ENCODE measurements at regions not wholly inside any gene's neighbourhood (a gene's known extent, or its start where the extent isn't known, plus 50 kb on each side); places are given as distances from the start of the nearest gene placed in this dataset.
A peak's percentile ranks its signal among the peaks of the same experiment; 100 is the strongest.

DNA sequence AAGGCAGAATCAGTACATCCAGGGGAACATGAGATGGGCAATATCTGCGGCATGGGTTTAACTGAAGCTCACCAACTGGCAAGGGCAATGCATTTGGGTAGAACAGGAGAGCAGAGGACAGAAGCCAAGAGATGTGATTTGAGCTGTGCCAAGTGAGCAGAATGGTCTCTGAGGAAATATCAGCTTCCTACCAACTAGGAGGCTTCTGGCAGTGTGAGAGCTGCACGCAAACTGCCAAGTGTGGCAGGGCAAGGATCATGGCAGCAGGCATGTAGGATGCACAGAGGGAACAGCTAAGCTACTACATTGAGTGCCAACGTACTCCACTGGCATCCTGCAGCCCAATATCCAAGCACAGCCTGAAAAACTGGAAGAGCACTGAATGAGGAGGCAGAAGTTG is 1036.5 kb downstream of the TUSC7 start:
- DNase-seq, result no peak

DNA sequence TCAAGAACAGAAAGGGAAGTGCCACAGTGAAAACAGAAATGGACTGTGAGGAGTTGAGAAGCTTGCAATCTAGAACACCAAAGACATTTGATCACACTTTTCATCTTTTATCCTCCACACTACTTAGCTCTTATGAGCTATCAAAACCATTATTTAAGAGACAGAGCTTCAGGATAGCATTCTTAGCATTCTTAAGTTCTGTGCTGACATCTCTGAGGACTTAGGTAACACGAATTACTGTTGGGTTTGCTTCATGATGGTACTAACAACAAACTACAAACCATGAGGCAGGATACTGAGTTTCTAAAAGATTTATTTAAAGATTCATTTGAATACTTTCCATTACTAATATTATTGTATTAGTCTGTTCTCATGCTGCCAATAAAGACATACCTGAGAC is 1038.6 kb downstream of the TUSC7 start:
- DNase-seq, result no peak

DNA sequence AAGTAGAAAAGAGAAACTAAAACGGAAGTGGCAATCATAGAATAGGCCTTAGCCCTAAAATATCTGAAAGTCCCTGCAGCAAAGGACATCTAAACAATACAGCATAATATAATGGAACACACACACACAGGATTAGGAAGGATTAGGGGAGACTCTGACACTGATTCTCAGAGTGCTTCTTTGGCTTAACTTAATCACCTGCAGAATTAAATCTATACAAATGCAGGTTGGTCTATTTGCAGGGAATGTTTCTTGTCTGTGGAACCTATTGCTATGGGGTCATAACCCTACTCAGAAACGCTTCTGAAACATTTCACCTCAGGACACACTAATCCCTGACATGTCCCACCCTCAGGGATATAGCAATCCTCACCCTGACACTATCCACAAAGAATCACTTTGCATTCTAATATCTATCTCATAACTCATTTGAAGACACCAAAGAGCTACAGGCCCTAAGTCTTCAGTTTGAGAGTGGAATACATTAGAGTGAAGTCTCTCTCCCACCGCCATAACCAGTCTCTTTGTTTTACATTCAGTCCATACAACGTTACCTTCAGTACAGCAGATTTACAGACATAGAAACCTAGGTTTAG is 1041.2 kb downstream of the TUSC7 start:
- DNase-seq, result no peak

DNA sequence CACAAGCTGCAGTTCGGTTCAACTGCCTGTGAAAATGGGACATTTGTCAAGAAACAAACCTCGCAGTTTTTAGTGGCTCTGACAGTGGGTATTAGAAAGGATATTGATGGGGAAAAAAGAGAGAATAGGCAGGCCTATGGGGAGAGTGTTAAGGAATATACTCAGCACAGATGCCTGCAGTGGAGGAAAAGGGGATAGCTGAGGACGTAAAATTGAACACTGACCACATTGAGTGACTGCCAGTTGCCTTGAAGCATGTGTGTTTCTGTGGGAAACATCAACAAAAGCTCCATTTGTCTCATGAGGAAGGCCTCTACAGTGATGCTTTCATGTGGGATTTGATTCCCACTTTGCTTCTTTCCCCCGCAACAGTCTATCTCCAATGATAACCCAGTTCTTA is 1042.1 kb downstream of the TUSC7 start:
- DNase-seq, result no peak

DNA sequence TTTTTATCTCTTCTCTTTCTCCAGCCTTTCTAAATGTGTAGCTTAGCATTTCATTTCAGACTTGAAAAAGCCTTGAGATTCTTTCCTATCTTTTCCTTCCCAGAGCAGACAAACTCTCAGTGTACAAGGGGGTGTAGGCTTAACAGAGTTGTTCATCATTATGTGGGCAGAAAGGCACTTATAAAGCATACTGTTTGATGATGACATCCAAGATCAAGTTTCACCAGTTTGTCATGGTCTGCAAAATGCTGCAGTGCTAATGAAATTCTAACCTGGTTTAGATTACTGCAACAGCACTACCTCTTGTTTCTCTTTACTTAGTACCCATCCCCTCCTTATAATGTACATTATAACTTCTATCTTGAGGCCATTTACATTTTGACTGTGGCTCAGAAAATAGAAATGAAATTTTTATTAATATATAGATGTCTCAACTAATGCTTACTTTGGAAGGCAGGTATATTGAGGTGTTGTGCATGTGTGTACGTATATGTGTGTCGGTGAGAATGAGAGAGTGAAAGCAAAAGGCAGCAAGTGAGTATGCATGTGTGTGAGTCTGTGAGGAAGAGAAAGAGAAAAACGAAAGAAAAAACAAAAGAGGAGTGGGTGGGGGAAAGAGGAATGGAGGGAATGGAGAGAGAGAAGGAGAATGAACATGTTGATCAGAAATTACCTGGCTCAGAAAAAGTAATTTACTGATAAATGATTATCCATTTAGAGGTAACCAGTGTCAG is 1043.6 kb downstream of the TUSC7 start:
- no peak for DNase-seq

DNA sequence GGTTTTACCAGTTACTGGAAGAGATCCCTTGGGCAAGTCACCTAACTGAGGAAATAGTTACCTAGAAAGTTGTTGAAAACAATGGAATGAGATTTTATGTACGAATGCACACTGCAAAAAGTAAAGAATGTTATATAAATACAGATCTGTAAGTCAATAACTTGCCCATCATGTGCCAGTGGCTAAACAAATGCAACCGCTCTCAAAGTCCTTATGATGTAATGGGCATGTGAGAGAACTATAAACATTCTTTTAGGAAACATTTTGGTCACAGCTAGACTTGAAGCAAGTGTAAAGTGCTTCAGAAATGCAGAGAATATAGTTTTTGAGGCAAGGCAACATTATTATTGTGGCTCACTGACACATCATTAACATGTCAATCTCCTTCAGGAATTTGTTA is 1044.5 kb downstream of the TUSC7 start:
- no peak for DNase-seq

DNA sequence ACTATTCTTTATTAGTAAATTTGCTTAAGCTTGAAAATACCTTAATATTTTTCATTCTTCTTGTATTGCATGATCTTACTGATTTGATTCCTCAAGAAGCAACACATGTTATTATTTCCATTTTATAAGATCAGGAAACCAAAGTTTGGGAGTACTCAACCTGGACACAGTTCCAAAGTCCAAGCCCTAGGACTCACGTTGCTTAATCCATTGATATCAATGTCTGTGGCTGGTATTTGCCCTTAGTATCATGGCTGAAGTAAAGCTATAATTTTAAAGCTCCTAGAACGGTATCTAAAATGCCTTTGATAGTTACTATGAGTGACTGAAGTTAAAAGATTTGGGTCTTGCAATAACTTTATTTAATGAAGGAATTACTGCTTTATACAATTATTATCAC is 1045.3 kb downstream of the TUSC7 start:
- DNase-seq, result no peak

DNA sequence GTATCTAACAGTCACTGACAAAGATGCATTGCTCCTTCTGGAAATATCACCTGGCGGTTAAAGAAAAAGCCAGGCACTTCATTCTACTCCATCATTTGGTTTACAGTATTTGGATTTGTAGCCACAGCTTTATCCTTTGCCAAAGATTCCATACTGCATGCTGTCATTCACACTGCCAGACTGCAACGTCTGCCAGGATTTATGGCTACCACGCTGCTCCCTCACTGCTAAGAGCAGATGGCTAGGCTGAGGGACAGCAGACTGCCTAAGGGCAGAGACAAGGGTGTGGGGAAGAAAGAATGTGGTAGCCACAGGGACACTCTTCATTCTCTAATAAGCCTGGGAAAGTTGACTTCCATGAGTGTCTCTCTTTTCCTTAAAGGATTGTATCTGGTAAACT is 1047.0 kb downstream of the TUSC7 start:
- peak; percentile 12 for DNase-seq

DNA sequence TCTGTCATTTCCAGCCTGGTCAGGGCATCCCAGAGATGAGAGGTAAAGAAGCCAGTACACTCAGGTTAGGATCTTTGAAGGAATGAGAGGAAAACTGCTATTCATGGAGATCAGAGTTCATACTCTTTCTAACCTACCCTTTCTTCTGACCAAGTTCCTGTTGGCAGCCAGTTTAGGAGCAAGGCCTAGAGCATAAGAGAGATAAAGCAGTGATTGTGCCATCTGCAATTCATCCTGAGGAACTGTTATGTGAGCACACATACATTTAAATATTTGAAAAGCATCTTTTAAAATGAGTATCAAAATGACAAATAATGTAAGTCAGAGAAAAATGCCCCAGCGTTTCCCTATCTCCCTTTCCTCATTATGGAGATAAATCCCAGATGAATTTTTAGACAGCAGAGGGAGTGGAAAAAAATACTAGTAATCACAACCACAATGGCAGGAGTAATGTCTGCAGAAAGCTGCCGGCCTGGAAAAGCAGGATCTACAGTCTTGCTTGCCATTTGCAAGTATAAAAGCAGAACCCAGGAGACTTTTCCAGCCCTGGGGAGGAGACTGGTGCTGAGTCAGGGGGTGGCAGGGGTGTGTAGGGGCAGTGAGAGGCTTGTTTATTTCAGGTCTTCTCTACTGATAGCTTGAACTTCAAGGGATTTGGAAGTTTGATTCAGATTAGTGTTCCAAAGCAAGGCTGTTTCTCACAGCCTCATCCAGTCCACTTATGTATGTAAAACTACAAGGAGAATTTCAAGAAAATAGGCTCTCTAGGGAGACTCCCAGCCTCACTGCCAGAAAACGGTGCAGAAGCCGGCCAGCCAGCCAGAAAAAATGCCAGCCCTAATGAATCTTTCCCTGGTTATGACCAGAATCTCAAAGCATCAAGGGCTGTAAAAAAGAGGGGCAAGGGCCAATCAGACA is 1052.4 kb downstream of the TUSC7 start:
- DNase-seq, result no peak

DNA sequence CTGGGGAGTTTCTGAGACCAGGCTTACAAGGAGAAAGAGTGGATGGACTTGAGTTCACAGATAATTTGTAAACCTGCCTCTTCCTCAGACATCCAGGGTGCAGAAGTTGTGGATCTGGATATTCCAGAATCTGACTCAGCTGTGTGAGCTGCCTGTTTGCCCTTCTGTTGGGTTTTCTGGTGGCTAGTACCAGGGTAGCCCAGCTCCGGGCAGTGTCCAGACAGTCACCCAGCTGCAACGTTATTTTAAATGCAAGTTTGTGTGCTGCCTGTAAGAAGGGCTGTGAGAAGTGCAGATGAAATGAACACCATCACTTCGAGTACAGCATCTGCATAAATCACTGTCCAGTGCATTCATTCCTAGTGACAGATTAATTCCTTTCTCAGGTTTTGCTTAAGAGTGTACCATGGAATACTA is 1053.0 kb downstream of the TUSC7 start:
- no peak for DNase-seq

DNA sequence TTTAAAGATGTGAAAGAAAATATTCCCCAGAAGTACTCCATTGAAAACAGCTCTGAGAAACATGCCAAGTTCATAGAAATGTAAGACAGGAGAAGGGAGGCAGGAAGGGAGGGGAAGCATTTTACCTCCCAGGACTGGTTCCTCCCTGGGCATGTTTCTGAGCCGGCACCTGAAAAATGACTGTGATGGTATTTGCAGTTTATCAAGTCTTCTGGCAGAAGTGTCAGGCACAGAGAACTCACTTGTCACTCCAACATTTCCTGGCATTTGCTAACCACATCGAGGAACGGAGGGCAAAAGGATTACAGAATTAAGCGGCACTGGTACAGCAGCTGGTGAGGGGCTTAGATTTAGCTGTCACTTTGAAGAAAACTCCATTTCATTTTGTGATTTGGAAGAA is 1054.0 kb downstream of the TUSC7 start:
- DNase-seq, result no peak

DNA sequence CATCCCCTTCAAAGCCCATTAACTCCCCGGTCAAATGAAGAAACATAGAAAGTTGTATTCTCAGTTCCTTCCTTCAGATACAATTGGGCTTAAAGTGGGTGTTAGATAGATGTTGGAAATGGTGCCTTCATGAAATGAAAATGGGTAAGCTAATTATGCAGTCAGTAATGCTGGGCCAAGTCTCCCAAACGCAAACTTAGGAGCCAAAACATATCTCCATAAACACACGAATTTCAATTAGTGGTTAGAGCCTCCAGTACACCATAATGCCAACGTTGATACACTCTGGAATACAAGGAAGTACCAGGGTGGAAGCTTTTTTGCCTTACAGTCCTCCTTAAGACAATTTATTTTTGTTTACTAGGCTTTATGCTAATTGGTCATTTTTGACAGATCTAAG is 1059.0 kb downstream of the TUSC7 start:
- DNase-seq, result no peak

DNA sequence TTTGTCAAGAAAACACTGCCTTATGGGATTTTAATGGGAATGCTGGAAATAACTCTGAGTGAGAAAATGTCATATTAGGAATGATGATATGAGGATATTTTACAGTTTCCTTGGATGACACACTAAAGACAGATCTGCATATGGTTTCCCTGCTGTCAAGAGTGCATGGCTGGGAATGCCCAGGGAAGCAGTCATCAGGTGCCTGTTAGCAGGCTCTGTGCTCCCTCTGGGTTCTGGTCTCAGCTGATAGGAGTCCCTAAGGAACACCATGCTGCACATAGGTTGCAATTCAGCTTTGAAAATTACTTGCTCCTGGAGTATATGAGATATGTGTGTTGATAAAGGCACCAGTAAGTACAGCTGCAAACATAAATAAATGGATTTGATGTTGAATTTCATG is 1064.6 kb downstream of the TUSC7 start:
- no peak for DNase-seq

DNA sequence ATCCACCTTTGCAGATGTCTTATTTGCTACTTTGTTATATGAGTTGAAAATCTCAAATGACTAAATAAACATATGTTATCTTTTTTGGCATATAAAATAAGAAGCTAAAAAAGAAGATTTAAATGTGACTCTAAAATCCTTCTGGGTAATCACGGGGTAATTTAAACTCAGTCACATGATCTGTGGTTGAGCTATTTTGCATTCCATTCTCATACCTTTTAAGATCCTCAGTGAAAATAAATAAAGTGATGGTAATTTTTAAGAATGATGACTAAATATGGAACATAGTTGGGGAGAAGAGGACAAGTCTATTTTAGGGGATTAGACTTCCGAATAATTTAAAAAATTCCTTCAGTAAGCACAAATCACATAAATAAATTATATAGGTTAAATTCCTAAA is 1076.8 kb downstream of the TUSC7 start:
- DNase-seq, result no peak

DNA sequence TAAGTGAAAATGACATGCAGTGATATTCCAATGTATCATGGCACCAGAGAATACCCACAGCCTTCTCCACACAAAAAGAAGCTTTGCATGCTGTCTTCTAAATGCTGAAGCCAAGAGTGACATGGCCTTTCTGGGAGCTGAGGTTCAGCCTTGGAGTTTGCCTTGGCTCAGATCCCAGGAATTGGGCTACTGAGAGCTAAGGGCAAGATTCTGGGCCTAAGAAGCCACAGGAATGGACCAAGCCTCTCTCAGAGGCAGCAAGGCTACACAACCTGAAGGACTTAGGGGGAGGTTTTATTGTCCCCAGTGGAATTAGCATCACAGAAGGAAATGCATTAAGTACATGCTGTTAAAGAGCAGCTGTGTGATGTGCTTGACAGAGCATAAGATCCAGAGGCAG is 1078.5 kb downstream of the TUSC7 start:
- no peak for DNase-seq

DNA sequence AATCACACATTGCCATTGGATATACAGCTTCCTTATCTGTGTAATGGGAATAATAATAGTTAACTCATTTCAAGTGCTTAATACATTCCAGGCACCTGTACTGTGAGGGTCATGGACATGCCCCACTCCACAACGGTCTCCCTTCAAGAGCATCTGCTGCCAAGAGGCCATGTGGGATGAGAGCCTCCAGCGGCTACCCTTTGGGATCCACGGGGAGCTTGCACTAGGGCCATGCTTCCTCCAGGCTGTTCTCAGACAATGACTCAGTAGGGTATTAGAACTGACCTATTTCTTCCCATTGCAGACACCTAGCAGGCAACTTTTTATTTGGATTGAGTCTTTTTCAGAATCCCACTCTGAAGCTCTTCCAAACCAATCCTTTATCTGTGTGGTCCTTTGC is 1078.9 kb downstream of the TUSC7 start:
- no peak for DNase-seq

DNA sequence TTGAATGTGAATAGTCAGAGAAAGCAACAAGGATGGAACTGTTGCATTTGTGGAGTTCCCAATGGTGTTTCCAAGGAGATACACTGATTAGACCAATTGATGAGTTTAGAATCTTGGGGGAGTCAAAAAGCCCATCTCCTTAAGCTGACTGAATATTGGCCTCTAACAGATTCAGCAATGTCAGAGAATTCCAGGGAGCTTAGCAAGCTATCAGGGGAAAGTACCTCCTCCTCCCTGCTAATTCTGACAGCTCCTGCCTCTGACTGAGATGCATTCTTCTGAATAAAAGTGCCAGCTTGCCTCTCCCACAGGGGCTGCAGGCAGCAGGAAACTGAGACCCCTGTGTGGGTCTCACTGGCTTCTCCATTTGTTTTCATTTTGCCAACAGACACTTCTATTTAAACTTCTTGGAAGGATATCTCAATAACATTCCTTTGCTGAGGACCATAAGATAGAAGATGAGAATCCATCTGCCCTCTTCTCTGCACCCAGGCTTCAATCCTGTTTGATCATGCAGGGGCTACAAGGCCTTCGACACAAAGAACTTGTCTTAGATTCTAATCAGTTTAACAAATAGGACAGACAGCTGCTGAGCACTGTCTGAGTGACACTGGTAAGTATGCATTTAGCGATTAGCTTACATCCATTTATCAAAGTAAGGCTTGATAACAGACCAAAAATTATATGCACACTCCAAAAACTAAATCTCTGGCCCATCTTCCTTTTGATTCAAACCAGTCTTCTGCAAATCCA is 1080.8 kb downstream of the TUSC7 start:
- no peak for DNase-seq

DNA sequence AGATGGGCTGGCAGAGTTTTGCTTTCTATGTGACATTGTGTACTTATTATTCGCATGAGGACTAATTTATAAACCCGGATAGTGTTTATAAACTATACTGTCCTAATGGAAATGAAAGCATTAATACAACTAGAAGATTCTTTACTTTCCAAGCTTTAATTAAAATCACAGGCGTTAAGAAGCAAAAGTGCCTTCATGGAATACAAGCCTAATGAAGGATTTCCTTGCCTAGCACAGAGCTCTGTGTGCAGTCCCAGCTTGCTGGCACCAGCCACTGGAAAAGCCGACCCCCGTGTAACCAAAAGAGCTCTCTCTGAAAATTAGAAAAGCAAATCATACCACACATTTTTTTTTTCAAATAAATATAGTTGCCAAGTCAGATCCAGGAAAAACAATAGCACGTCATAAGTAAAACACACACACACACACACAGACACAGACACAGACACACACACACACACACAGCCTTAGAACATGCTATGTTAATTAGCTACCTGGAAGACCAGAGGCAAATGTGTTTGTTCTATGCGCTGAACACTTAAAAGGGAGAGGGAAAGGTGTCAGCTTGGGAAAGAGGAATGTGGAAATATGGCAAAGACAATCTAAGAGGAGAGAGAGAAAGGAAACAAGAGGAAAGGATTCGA is 1084.2 kb downstream of the TUSC7 start:
- no peak for DNase-seq

DNA sequence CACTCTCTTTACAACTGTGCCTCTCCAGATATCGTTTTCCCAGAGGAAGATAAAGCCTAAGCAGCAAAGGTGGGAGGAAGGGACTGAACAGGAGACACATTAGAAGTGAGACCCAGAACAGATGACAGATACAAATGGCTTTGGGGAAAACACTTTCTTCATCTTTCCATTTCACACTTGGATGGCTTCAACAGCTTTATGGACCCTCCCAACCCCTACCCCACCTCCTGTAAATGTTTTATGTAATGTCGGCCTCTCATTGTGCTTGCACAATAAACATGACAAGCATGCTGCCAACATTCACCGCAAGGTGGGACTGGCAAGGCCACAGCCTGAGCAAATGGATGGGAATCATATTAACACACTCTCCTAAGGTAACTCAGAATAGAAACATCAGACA is 1088.6 kb downstream of the TUSC7 start:
- no peak for DNase-seq

DNA sequence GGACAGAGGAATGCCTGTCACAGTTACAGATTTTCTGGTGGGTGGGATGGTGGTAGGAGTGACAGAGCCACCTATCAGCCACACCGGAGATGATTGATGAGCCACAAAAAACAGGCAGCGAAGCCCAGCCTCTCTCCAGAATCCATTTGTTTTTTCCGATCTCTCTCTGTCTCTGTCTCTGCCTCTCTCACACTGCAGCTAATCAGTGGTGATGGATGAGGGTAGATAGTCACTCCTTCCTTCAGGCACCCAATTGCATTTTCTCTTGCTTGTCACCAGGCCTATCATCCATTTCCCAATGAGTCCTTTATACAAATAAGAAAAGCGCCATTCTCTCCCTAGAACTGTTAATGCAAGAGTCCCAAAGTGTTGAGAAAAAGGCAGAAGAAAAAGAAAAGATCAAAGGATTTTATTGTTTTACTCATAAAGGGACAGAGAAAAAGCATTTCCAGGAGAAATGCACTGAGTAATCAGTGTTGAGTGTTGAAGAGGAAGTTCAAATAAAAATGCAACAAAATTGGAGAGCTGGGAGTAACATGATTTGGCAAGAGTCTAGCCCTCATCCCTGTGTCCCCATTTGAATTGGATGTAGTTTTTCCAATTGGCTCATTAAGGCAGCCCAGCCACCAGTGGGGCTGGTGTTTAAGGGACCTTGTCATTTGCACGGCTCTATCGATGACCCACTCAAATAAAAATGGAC is 1089.3 kb downstream of the TUSC7 start:
- no peak for DNase-seq

DNA sequence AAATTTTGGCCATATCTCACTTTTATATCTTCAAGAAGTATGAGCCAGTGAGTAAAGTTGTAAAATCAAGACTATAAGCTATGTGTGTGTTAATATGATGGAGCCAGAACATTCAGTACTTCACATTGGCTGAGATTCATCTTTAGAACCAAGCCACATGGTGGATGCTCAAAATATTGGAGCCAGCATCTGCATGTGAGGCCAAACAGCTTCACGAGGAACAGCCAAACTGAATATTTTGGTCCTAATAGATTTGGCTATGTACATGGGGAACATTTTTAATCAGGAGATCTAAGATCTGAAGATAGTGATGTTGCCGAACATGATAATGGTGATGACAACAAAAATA is 1089.8 kb downstream of the TUSC7 start:
- no peak for DNase-seq

DNA sequence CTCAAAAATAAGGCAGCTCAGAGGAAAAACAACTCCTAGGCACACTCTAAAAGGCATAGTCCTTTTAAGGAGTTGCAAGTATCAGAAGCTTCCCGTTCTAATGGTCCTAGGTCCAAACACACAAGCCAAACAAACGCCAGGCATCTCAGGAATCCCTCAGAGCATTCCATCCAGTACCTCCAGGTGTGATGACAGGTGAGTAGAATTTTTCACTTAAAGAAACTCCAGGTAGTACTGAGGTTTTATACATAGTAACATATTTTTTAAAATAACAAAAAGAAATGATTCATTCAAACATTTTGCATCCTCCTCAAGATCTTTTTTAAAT is 1092.3 kb downstream of the TUSC7 start:
- no peak for DNase-seq
